ENCODE measurements at regions not wholly inside any gene's neighbourhood (a gene's known extent, or its start where the extent isn't known, plus 50 kb on each side); places are given as distances from the start of the nearest gene placed in this dataset.

DNA sequence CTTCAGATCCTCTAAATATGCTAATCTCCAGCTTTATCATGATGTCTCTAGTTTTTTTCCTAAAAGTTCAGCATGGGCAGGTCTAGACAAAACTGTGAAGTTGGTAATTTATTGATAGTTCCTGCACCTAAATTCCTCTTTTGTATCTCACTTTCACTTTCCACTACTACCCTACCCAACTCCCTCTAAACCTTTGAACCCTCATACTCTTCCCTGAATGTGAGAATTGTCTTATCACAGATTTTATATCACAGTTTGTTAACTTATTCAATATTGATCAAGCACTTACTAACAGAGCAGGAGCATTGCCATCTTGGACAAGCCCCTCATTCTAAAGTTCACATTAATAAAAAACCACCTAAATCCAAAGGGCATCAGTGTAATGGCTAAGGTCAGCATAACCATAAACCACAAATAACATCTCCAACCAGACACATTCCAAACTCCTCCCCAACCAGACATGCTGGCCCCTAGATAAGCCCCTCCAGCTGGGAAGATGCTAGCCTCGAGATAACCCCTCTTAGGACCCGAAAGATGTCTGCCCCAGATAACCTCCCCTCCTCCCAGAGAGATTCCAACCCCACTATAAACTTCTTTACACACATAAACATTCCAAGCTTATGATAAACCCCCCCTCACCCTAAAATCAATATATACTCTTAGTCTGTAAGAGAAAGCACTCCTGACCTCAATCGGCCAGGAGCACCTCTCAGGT is 78.7 kb downstream of the FSCB start:
- no peak for DNase-seq
- intact Hi-C loops (cut with DNase I; ENCODE audit: low total_unique reads) (no loop called here), in situ Hi-C loops (cut with MboI; ENCODE audit: low pct_ligation_motif_present in 1 of 4, low pct_unique_long_range_greater_than_20kb in 1 of 4, low sequenced_read_pairs in 3 of 4) (no loop called here)
- H3K4me1 ChIP-seq = peaks cover 0 to 9% (median 2%) of the 10 kb centered on the region in 4 donors
- no peak overlapping the region for H3K4me3 ChIP-seq
- TF ChIP-seq EP300 (IDR thresholded peaks at IDR 0.05; ENCODE audit: low read depth) (no peak), POLR2A (IDR thresholded peaks at IDR 0.05) (no peak), POLR2AphosphoS5 (IDR thresholded peaks at IDR 0.05) (no peak)
- TF ChIP-seq, protein P1, sequence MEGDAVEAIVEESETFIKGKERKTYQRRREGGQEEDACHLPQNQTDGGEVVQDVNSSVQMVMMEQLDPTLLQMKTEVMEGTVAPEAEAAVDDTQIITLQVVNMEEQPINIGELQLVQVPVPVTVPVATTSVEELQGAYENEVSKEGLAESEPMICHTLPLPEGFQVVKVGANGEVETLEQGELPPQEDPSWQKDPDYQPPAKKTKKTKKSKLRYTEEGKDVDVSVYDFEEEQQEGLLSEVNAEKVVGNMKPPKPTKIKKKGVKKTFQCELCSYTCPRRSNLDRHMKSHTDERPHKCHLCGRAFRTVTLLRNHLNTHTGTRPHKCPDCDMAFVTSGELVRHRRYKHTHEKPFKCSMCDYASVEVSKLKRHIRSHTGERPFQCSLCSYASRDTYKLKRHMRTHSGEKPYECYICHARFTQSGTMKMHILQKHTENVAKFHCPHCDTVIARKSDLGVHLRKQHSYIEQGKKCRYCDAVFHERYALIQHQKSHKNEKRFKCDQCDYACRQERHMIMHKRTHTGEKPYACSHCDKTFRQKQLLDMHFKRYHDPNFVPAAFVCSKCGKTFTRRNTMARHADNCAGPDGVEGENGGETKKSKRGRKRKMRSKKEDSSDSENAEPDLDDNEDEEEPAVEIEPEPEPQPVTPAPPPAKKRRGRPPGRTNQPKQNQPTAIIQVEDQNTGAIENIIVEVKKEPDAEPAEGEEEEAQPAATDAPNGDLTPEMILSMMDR (IDR thresholded peaks at IDR 0.05) = no peak
- H3K27me3 ChIP-seq = no peaks in the 10 kb centered on the region
- H3K9me3 ChIP-seq = no peaks in the 10 kb centered on the region
- no peaks in the 10 kb centered on the region for H3K36me3 ChIP-seq
- H3K27ac ChIP-seq = no peak overlapping the region
- 42 to 57% methylated on average over 3 of the region's 3 CpGs for WGBS, 2 donors (ENCODE audit: low coverage in 1 of 2)

DNA sequence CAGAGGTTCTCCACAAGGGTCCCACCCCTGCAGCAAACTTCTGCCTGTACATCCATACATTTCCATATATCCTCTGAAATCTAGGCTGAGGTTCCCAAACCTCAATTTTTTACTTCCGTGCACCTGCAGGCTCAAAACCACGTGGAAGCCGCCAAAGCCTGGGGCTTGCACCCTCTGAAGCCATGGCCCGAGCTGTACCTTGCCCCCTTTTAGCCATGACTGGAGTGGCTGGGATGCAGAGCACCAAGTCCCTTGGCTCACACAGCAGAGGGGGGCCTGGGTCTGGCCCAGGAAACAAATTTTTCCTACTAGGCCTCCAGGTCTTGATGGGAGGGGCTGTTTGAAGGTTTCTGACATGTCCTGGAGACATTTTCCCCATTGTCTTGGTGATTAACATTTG is 84.4 kb downstream of the FSCB start:
- intact Hi-C loops (cut with DNase I; ENCODE audit: low total_unique reads) (no loop called here), in situ Hi-C loops (cut with MboI; ENCODE audit: low pct_ligation_motif_present in 1 of 4, low pct_unique_long_range_greater_than_20kb in 1 of 4, low sequenced_read_pairs in 3 of 4) (no loop called here)
- H3K9me3 ChIP-seq = no peaks in the 10 kb centered on the region
- TF ChIP-seq, protein P1 (IDR thresholded peaks at IDR 0.05) = no peak
- TF ChIP-seq EP300 (IDR thresholded peaks at IDR 0.05; ENCODE audit: low read depth) (no peak), POLR2AphosphoS5 (IDR thresholded peaks at IDR 0.05) (no peak), POLR2A (IDR thresholded peaks at IDR 0.05) (no peak)
- no peaks in the 10 kb centered on the region for H3K36me3 ChIP-seq
- H3K4me1 ChIP-seq = no peaks in the 10 kb centered on the region
- 91% methylated on average over 4 of the region's 4 CpGs; no CpG with 5 or more reads in 1 of the 2 donors for WGBS, 2 donors (ENCODE audit: low coverage in 1 of 2)
- no peak for DNase-seq
- H3K27ac ChIP-seq = no peak overlapping the region
- no peak overlapping the region for H3K4me3 ChIP-seq
- H3K27me3 ChIP-seq = no peaks in the 10 kb centered on the region

DNA sequence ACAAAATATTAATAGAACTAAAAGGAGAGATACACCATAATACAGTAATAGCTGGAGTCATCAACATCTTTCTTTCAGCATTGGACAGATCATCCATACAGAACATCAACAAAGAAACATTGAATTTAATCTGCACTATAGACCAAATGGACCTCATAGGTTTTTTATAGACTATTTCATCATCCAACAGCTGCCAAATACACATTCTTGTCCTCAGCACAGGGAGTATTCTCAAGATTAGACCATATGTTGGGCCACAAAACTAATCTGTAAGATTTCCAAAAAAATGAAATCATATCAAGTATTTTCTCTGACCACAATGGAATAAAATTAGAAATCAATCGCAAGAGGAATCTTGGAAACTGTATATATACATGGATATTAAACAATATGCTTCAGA is 86.9 kb downstream of the FSCB start:
- no peak for DNase-seq
- intact Hi-C loops (cut with DNase I; ENCODE audit: low total_unique reads) = no loop called here
- no peak overlapping the region for H3K27ac ChIP-seq

DNA sequence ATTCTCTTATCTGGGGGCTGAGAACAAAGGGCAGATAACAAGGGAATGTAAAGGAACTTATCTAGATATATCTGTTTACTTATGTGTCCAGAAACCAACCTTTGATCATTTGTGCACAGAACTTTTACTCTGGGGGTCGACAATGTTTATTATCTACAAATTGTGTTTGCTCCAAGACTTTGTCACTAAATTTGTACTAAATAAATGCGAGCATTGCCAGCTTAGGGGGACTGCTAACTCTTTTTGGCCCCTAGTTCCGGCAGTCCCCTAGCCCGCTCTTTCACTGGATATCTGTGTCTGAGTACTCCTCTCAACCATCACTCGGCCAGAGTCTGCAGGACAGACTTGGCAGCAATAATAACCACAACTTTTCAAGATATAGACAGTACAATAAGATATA is 88.2 kb downstream of the FSCB start:
- in situ Hi-C loops (cut with MboI; ENCODE audit: low pct_ligation_motif_present in 1 of 4, low pct_unique_long_range_greater_than_20kb in 1 of 4, low sequenced_read_pairs in 3 of 4) (no loop called here), intact Hi-C loops (cut with DNase I; ENCODE audit: low total_unique reads) (no loop called here)
- WGBS, 2 donors (ENCODE audit: low coverage in 1 of 2) = 69 to 75% methylated on average over 5 of the region's 5 CpGs
- no peak overlapping the region for H3K27ac ChIP-seq
- no peaks in the 10 kb centered on the region for H3K36me3 ChIP-seq
- TF ChIP-seq POLR2AphosphoS5 (IDR thresholded peaks at IDR 0.05) (no peak), EP300 (IDR thresholded peaks at IDR 0.05; ENCODE audit: low read depth) (no peak), POLR2A (IDR thresholded peaks at IDR 0.05) (no peak)
- TF ChIP-seq, protein P1 (IDR thresholded peaks at IDR 0.05) = no peak
- no peaks in the 10 kb centered on the region for H3K9me3 ChIP-seq
- H3K4me1 ChIP-seq = no peaks in the 10 kb centered on the region
- H3K4me3 ChIP-seq = no peak overlapping the region
- no peaks in the 10 kb centered on the region for H3K27me3 ChIP-seq
- no peak for DNase-seq

More for the DNA sequence above, 86.9 kb downstream of the FSCB start:
- TF ChIP-seq POLR2AphosphoS5 (IDR thresholded peaks at IDR 0.05) = no peak
- no peak for TF ChIP-seq POLR2A (IDR thresholded peaks at IDR 0.05)
- TF ChIP-seq, protein P1 (IDR thresholded peaks at IDR 0.05) = no peak
- no peak for TF ChIP-seq EP300 (IDR thresholded peaks at IDR 0.05; ENCODE audit: low read depth)
- H3K4me1 ChIP-seq = no peaks in the 10 kb centered on the region
- H3K27me3 ChIP-seq = no peaks in the 10 kb centered on the region
- no peak overlapping the region for H3K4me3 ChIP-seq
- H3K36me3 ChIP-seq = no peaks in the 10 kb centered on the region
- in situ Hi-C loops (cut with MboI; ENCODE audit: low pct_ligation_motif_present in 1 of 4, low pct_unique_long_range_greater_than_20kb in 1 of 4, low sequenced_read_pairs in 3 of 4) = no loop called here
- no peaks in the 10 kb centered on the region for H3K9me3 ChIP-seq
- 85 to 94% methylated on average over 1 of the region's 1 CpG for WGBS, 2 donors (ENCODE audit: low coverage in 1 of 2)
